Mesothelial cell of epicardium (in vitro differentiated cells): ENCODE measurements at regions not wholly inside any gene's neighbourhood (a gene's known extent, or its start where the extent isn't known, plus 50 kb on each side); places are given as distances from the start of the nearest gene placed in this dataset.

Experiments used
- DNase-seq, 2 experiments: peaks; one replicate each; pipeline ENCODE4 v3.0.0; 2021; ENCODE audit warnings: low spot score in 2 of 2; ENCODE audit not compliant: unreplicated experiment in 2 of 2
- H3K27ac Mint-ChIP-seq: 2 replicates; pipeline ENCODE4 v1.8.0; 2021; ENCODE audit warnings: mixed read lengths
- H3K27me3 Mint-ChIP-seq: 2 replicates; pipeline ENCODE4 v1.8.0; 2021; ENCODE audit warnings: low read depth, mixed read lengths
- H3K36me3 Mint-ChIP-seq: 2 replicates; pipeline ENCODE4 v1.8.0; 2021; ENCODE audit warnings: mixed read lengths
- H3K4me1 Mint-ChIP-seq: 2 replicates; pipeline ENCODE4 v1.8.0; 2021; ENCODE audit warnings: mixed read lengths
- H3K4me3 Mint-ChIP-seq: 2 replicates; pipeline ENCODE4 v1.8.0; 2021; ENCODE audit warnings: mild to moderate bottlenecking, moderate library complexity, mixed read lengths
- H3K9me3 Mint-ChIP-seq: 2 replicates; pipeline ENCODE4 v1.8.0; 2021; ENCODE audit warnings: mixed read lengths
- TF ChIP-seq, protein P1 (sequence below): fragments of 200-600 bp; sonication (generic); IDR thresholded peaks from one replicate; pipeline ENCODE4 v1.5.0; 2021; ENCODE audit warnings: antibody characterized with exemption; ENCODE audit not compliant: unreplicated experiment

DNA sequence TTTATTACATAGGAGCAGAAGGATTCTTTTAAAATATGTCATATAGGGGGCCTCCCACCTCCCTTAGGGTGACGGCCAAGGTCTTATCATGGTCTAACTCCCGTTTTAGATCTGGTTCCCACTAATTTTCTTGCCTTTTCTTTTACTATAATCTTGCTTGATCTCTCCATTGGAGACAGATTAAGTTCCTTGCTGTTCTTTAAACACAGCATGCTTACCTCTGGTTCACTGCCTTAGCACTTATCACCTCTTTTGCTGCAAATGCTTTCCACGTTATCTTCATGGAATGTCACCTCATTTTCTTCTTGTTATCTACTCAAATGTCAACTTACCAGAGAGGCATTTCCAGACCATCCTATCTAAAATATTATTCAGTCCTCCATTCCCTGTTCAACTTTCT lies 1047.6 kb downstream of the TLE4 start:
- no peak for DNase-seq
- Mint-ChIP-seq H3K27ac (no peak overlapping the region), H3K4me1 (no peaks in the 10 kb centered on the region), H3K27me3 (no peaks in the 10 kb centered on the region), H3K36me3 (no peaks in the 10 kb centered on the region), H3K9me3 (peaks cover 22% of the 10 kb centered on the region), H3K4me3 (no peak overlapping the region)
- TF ChIP-seq, protein P1, sequence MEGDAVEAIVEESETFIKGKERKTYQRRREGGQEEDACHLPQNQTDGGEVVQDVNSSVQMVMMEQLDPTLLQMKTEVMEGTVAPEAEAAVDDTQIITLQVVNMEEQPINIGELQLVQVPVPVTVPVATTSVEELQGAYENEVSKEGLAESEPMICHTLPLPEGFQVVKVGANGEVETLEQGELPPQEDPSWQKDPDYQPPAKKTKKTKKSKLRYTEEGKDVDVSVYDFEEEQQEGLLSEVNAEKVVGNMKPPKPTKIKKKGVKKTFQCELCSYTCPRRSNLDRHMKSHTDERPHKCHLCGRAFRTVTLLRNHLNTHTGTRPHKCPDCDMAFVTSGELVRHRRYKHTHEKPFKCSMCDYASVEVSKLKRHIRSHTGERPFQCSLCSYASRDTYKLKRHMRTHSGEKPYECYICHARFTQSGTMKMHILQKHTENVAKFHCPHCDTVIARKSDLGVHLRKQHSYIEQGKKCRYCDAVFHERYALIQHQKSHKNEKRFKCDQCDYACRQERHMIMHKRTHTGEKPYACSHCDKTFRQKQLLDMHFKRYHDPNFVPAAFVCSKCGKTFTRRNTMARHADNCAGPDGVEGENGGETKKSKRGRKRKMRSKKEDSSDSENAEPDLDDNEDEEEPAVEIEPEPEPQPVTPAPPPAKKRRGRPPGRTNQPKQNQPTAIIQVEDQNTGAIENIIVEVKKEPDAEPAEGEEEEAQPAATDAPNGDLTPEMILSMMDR: no peak

DNA sequence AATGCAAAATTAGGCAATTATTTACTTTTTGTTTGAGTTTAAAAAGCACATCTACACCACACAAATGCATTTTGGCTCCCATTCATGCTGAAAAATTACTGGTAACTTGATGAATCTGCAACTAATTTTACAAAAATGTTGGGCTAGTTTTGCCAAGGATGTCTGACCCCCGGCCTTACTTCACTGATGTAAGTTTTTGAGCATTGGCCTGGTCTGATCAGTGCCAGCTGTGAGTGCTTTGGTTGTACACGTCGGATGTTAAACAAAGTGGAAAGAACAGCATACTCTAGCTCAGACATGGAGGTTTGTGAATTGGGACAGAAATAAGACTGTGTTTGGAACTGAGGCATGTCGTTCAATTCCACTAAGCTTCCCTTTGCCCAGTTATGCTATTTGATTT lies 1044.2 kb downstream of the TLE4 start:
- no peaks in the 10 kb centered on the region for H3K4me1 Mint-ChIP-seq
- no peak overlapping the region for H3K27ac Mint-ChIP-seq
- TF ChIP-seq, protein P1: no peak
- DNase-seq: no peak
- no peaks in the 10 kb centered on the region for H3K27me3 Mint-ChIP-seq
- no peak overlapping the region for H3K4me3 Mint-ChIP-seq
- no peaks in the 10 kb centered on the region for H3K36me3 Mint-ChIP-seq
- peaks cover 17% of the 10 kb centered on the region for H3K9me3 Mint-ChIP-seq

DNA sequence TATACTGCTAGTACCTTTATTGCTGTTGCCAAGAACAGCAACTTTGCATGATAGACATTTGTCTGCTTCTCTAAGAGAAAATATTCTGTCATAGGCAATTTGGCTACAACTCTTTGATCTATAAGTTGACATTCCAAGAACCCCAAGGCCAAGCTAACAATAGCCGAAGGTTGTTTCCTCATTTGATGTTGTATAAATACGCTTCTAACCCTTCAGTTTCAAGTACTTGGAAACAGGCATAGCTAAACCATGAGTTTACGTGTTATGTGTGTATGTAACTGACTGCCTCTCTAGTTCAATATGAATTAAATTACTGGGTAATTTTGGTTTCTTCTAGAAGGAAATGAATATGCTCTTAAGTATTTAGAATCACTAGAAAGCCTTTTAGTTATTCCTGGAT lies 1034.0 kb downstream of the TLE4 start:
- H3K36me3 Mint-ChIP-seq: no peaks in the 10 kb centered on the region
- peaks cover 12% of the 10 kb centered on the region for H3K9me3 Mint-ChIP-seq
- peaks cover 48% of the 10 kb centered on the region for H3K4me1 Mint-ChIP-seq
- no peaks in the 10 kb centered on the region for H3K27me3 Mint-ChIP-seq
- H3K27ac Mint-ChIP-seq: peak overlapping the region; percentile 57
- no peak overlapping the region for H3K4me3 Mint-ChIP-seq
- TF ChIP-seq, protein P1: no peak
- no peak for DNase-seq

DNA sequence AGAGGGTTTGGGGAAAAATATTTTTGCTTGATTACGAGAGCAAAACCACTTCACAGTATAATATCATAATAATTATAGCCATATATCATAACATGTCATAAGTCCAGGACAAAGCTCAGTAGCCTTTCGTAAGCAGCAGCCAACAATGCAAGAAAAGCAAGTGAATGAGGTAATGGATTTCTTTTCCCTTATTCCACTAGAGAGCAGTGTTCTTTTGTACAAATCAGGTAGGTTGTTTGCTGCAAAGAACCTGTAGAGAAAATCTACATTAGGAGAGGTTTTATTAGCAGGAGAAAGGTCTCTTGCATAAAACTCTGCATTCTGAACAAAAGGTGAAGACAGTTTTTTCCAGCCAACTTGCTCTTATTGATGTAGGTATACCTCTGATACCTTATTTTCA lies 1033.4 kb downstream of the TLE4 start:
- no peak for DNase-seq
- Mint-ChIP-seq H3K27ac (no peak overlapping the region), H3K36me3 (no peaks in the 10 kb centered on the region), H3K4me1 (peaks cover 48% of the 10 kb centered on the region), H3K9me3 (peaks cover 9% of the 10 kb centered on the region), H3K4me3 (no peak overlapping the region), H3K27me3 (no peaks in the 10 kb centered on the region)
- TF ChIP-seq, protein P1: no peak

DNA sequence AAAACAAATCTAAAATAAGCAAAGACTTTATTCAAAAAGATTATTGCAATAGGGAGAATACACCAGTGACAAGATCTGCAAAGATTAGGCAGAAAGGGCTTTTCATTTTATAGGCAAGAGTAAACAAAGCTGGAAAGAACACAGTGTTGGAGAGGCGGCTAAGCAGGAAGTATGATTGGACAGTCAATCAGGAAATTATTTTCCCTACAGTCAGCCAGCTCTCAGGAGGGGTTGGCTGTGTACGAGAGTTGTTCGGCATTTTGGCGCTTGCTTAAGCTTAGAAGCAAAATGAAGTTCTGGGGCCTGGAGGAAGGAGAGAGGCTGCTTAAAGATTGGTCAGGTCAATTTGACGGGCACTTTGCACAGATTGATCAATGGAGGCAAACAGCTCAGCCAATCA lies 1030.5 kb downstream of the TLE4 start:
- Mint-ChIP-seq H3K27ac (no peak overlapping the region), H3K27me3 (no peaks in the 10 kb centered on the region), H3K36me3 (no peaks in the 10 kb centered on the region), H3K4me1 (peaks cover 42% of the 10 kb centered on the region), H3K9me3 (peaks cover 9% of the 10 kb centered on the region), H3K4me3 (no peak overlapping the region)
- no peak for DNase-seq
- TF ChIP-seq, protein P1: no peak

DNA sequence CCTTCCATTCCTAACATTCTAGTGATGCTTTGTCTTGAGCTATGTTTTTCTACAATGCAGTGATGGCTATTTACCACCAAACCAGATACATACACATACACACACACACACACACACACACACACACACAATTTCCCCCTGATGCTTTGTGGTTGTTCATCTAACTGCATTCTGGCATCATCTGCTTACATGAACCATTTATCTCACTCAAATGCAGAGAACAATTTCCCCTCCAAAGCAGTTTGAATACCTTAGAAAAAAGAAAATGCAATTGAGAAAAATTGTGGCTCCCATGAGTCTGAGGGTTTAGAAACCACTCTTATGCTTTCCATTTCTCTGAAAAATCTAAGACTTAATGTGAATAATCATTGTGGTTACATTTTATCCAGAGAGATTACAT lies 1024.8 kb downstream of the TLE4 start:
- Mint-ChIP-seq H3K9me3 (peaks cover 8% of the 10 kb centered on the region), H3K4me1 (peaks cover 10% of the 10 kb centered on the region), H3K4me3 (no peak overlapping the region), H3K27ac (no peak overlapping the region), H3K36me3 (peaks cover 1% of the 10 kb centered on the region), H3K27me3 (no peaks in the 10 kb centered on the region)
- no peak for DNase-seq
- TF ChIP-seq, protein P1: no peak
